HG03460 (cell line): ENCODE measurements at regions not wholly inside any gene's neighbourhood (a gene's known extent, or its start where the extent isn't known, plus 50 kb on each side); places are given as distances from the start of the nearest gene placed in this dataset.

Experiments
- ATAC-seq: cut with Tn5 transposase; IDR thresholded peaks from one replicate; pipeline ENCODE4 v1.9.1; 2021; ENCODE audit not compliant: unreplicated experiment

GRCh38 chr13:103315711-103316110 is 249.5 kb upstream of the SLC10A2 start:
- ATAC-seq = no peak

DNA sequence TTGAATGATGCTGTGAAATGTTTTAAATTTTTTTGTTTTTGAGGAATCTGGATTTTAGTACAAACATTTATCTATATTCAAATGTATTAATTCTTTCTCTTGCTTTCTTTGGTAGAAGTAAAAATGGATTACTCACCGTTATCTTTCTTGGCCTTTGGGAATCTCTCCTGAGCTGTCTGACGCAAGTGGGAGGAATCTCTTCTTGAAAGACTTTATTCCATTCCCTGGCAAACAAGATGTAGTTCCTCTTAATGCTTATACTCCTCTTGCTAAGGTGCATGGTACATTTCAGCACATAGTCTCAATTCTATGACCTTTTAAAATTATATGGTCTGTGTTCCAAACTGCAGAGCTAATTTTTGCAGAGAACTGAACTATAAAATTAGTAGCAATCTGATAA is 246.2 kb upstream of the SLC10A2 start:
- no peak for ATAC-seq

GRCh38 chr13:103308667-103309066 is 242.4 kb upstream of the SLC10A2 start:
- ATAC-seq = no peak

DNA sequence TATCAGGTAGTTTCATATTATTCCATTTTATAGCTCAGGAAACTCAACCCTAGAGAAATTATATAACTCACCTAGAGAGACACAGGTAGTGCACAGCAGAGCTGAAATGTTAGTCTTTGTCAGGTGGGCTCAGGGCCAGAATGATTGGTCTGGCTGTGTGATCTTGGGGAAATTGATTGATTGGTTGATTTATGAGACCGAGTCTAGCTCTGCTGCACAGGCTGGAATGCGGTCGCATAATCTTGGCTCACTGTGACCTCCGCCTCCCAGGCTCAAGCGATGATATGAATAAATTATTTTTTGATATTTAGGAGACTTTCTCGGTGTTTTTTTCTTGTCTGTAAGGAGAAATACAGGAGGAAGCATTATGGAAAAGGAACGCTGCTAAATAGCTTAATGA is 239.9 kb upstream of the SLC10A2 start:
- ATAC-seq = no peak

- no peak for ATAC-seq
Measured at GRCh38 chr13:103303078-103303651, 236.9 kb upstream of the SLC10A2 start.

GRCh38 chr13:103302676-103303075 is 236.5 kb upstream of the SLC10A2 start:
- no peak for ATAC-seq

- ATAC-seq = no peak
Measured at GRCh38 chr13:103299079-103299478, 232.9 kb upstream of the SLC10A2 start.

DNA sequence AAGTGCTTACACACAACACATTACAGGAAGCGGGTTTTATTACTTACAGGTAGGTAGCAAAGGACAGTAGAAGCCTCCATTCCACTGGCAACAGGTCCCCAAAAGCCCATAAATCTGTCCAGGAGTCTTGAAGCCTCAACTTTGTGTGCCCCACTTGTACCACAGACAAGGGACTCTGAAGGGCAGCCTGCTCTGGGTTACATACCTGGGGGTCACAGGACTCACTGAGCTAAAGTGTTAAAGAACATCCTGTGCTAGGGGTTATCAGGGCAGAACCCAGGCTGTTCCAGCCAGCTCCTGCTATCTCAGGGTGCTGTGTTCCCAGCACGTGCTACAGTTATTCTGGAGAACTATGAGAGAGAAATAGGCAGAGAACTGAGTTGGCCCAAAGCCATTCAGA is 230.9 kb upstream of the SLC10A2 start:
- ATAC-seq = no peak

DNA sequence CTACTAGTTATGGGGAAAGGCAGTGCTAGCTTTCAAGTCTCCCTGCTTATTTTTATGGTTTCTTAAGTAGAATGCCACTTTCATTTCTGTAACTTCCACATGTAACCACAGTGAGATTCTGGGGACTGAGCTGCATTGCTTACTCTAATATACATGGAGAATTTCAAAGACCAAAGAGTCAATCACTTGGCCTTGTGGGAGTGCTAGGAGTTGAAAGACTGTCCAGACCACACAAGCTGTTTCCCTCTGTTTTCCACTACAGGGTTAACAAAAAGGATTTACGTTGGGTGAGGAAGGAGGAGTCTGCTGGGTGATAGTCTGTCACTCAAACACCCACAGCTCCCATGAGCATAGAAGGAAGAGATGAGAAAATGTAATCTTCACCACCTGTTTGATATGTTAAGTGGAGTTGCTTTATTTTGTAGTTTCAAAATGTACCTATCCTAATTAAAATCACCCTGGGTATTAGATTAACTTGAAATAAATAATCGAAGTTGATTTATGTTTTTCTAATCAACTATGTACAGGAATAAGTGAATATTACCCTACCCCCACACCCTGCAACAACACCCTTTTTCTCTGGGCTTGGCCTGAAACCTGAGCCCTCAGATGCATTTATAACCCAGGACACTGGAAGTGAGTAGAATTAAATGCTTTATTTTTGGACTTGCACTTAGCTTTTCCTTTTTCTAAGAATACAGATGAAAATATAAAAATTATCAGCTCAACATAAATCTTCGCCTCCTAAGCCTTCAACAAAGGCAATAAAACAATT is 225.8 kb upstream of the SLC10A2 start:
- ATAC-seq = no peak

DNA sequence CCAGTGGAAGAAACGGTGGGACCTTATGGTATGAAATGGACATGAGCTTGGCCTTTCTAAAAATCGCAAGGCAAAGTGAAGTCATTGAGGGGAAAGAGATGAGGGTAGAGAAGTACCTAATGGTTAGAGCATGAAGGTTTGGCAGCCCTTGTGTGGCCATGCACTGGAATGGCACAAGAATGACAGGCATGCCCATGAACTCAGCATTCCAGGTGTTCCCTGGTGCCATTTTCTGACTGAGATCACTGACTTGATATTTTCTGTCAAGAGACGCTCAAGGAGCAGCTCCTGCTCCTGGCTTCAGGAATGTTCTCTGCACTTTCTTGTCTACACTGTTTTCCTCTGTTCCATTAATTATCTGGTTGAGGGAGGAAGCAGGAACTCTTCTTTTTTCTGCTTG is 225.0 kb upstream of the SLC10A2 start:
- no peak for ATAC-seq

GRCh38 chr13:103289681-103290080 is 223.5 kb upstream of the SLC10A2 start:
- ATAC-seq = no peak

GRCh38 chr13:103288114-103288513 is 221.9 kb upstream of the SLC10A2 start:
- no peak for ATAC-seq

DNA sequence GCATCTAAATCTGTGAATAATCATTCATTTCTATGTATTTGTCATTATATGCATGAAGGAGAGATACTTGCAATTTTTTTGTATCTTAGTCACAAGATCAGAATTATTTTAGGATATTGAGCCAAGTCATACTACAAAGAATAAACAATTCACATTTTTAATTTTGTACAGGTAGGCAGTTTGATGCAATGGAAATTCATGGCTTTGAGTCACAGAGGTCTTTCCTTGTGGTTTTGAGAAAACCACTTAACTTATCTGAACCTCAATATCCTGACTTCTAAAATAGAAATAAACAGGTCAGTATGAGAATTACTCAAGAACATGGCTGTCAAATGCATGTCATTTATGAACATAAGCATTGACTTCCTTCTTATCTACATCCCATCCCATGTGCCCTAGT is 221.4 kb upstream of the SLC10A2 start:
- no peak for ATAC-seq

DNA sequence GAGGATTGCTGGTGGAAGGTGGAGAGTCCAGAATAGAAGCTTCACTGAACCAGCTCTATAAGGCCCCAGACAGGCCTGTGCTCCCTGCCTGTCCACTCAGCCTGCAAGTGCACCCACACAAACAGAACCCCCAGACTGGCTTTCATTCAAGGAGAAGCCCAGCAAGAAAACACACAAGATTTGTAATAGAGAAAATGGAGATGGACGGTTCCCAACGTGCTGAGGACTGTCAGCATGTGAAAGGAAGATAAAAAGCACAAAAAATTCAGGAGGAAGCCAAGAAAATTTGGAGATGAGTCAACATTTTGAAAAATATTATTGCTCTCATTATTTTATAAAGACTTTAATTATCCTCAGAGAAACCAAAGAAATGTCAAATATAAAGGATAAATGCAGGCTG is 218.2 kb upstream of the SLC10A2 start:
- no peak for ATAC-seq

DNA sequence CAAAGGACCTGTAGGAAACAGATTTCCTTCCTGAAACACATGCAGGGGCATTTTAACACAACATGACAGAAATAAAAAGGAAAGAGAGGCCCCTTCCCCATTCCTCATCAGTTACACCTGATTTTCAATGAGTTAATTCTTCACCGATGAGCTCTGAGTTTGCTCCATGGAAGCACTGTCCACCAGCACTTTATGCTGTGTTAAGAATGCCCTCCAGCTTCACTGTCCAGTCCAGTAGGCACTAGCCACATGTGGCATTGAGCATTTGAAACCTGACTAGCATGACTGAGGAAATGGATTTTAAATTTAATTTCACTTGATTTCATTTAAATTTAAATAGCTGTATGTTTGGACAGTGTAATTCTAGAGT is 217.2 kb upstream of the SLC10A2 start:
- no peak for ATAC-seq

GRCh38 chr13:103282571-103283450 is 216.6 kb upstream of the SLC10A2 start:
- ATAC-seq = peak; percentile 56

GRCh38 chr13:103277959-103278694 is 211.9 kb upstream of the SLC10A2 start:
- no peak for ATAC-seq

DNA sequence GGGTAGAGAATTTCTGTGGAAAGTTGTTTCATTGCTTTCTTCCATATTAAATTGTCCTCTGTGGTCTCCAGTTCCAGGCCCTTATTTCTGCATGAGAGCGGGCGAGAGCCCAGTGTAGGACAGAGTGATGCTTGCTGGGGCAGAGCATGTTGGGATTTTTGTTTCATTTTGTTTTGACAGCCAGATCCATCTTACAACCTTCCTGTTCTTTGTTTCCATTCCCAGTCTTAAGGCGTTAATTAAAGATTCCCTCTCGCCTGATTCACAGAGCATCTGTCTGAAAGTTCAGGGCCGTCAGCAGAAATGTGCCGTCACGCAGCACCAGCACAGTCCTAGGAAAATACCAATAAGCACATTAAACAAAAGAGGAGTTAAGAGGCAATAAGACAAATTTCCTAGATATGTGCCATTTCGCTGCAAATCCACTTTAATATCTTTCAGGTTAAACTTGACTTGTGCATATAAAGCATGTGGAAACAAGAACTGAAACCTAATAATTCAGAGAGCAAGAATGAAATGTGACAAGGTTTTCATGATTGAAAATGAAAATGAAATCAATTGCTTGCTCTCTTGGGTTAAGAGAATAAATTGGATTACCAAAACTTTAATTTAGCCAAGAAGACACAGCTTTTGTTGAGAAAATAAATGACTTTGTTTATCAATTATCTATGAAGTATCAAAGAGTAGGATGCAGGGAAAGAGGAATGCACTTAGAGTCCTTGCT is 210.7 kb upstream of the SLC10A2 start:
- ATAC-seq = peak; percentile 92

GRCh38 chr13:103275722-103276121 is 209.5 kb upstream of the SLC10A2 start:
- ATAC-seq = no peak

- ATAC-seq = no peak
Measured at GRCh38 chr13:103275081-103275480, 208.9 kb upstream of the SLC10A2 start.

DNA sequence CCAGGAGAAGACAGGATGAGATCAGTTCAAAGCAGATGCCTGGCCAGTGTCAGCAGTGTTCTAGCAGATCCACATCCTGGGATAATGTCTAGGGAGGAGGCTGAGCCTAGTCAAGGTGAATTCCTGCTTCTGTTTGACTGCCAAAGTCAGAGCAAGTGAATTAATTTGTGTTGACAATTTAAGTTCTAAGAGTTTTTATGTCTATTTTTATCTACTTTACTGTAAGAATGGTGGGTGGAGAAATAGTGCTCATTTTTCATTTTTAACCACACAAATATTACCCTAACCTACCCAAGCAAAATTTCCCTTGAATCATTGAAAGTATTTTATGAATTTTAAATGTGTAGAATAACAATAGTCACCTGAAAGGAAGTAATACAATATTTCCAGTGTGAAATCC is 207.6 kb upstream of the SLC10A2 start:
- ATAC-seq = no peak
